ENCODE measurements at regions not wholly inside any gene's neighbourhood (a gene's known extent, or its start where the extent isn't known, plus 50 kb on each side); places are given as distances from the start of the nearest gene placed in this dataset.

- H3K9me3 Mint-ChIP-seq: peaks cover 4% of the 10 kb centered on the region
- H3K27ac Mint-ChIP-seq: no peak overlapping the region
- H3K36me3 Mint-ChIP-seq (ENCODE audit: low read depth): peaks cover 15% of the 10 kb centered on the region
- H3K4me1 Mint-ChIP-seq (ENCODE audit: low read depth): no peaks in the 10 kb centered on the region
- H3K27me3 Mint-ChIP-seq (ENCODE audit: low read depth): no peaks in the 10 kb centered on the region
- no peak overlapping the region for H3K4me3 Mint-ChIP-seq
Measured at GRCh38 chr14:97946240-97946639, 1149.1 kb downstream of the VRK1 start.

- no peak overlapping the region for H3K27ac Mint-ChIP-seq
- no peaks in the 10 kb centered on the region for H3K4me1 Mint-ChIP-seq (ENCODE audit: low read depth)
- H3K4me3 Mint-ChIP-seq: no peak overlapping the region
- H3K27me3 Mint-ChIP-seq (ENCODE audit: low read depth): no peaks in the 10 kb centered on the region
- H3K9me3 Mint-ChIP-seq: peaks cover 2% of the 10 kb centered on the region
- peaks cover 15% of the 10 kb centered on the region for H3K36me3 Mint-ChIP-seq (ENCODE audit: low read depth)
Measured at GRCh38 chr14:97946641-97947040, 1149.5 kb downstream of the VRK1 start.

GRCh38 chr14:97948841-97949240 lies 1151.7 kb downstream of the VRK1 start:
- H3K4me1 Mint-ChIP-seq (ENCODE audit: low read depth): no peaks in the 10 kb centered on the region
- no peaks in the 10 kb centered on the region for H3K9me3 Mint-ChIP-seq
- H3K4me3 Mint-ChIP-seq: no peak overlapping the region
- H3K27ac Mint-ChIP-seq: no peak overlapping the region
- no peaks in the 10 kb centered on the region for H3K27me3 Mint-ChIP-seq (ENCODE audit: low read depth)
- H3K36me3 Mint-ChIP-seq (ENCODE audit: low read depth): peaks cover 13% of the 10 kb centered on the region

- H3K9me3 Mint-ChIP-seq: peaks cover 12% of the 10 kb centered on the region
- no peaks in the 10 kb centered on the region for H3K4me1 Mint-ChIP-seq (ENCODE audit: low read depth)
- H3K27ac Mint-ChIP-seq: no peak overlapping the region
- peaks cover 42% of the 10 kb centered on the region for H3K36me3 Mint-ChIP-seq (ENCODE audit: low read depth)
- H3K27me3 Mint-ChIP-seq (ENCODE audit: low read depth): no peaks in the 10 kb centered on the region
- H3K4me3 Mint-ChIP-seq: no peak overlapping the region
Measured at GRCh38 chr14:97956581-97957340, 1159.6 kb downstream of the VRK1 start.

- no peaks in the 10 kb centered on the region for H3K27me3 Mint-ChIP-seq (ENCODE audit: low read depth)
- no peaks in the 10 kb centered on the region for H3K4me1 Mint-ChIP-seq (ENCODE audit: low read depth)
- H3K27ac Mint-ChIP-seq: no peak overlapping the region
- H3K36me3 Mint-ChIP-seq (ENCODE audit: low read depth): peaks cover 43% of the 10 kb centered on the region
- H3K9me3 Mint-ChIP-seq: peaks cover 12% of the 10 kb centered on the region
- H3K4me3 Mint-ChIP-seq: no peak overlapping the region
Measured at GRCh38 chr14:97959251-97959650, 1162.1 kb downstream of the VRK1 start.

GRCh38 chr14:97960436-97960835 lies 1163.3 kb downstream of the VRK1 start:
- Mint-ChIP-seq H3K27ac (no peak overlapping the region), H3K9me3 (peaks cover 12% of the 10 kb centered on the region), H3K27me3 (ENCODE audit: low read depth) (no peaks in the 10 kb centered on the region), H3K36me3 (ENCODE audit: low read depth) (peaks cover 43% of the 10 kb centered on the region), H3K4me1 (ENCODE audit: low read depth) (no peaks in the 10 kb centered on the region), H3K4me3 (no peak overlapping the region)

GRCh38 chr14:97970222-97970621 lies 1173.0 kb downstream of the VRK1 start:
- Mint-ChIP-seq H3K9me3 (peaks cover 26% of the 10 kb centered on the region), H3K4me3 (no peak overlapping the region), H3K27ac (no peak overlapping the region), H3K27me3 (ENCODE audit: low read depth) (no peaks in the 10 kb centered on the region), H3K4me1 (ENCODE audit: low read depth) (peaks cover 21% of the 10 kb centered on the region), H3K36me3 (ENCODE audit: low read depth) (peaks cover 55% of the 10 kb centered on the region)

- Mint-ChIP-seq H3K27ac (peak overlapping the region; percentile 90), H3K36me3 (ENCODE audit: low read depth) (peaks cover 30% of the 10 kb centered on the region), H3K27me3 (ENCODE audit: low read depth) (no peaks in the 10 kb centered on the region), H3K9me3 (peaks cover 5% of the 10 kb centered on the region), H3K4me3 (peak overlapping the region; percentile 87), H3K4me1 (ENCODE audit: low read depth) (peaks cover 50% of the 10 kb centered on the region)
Measured at GRCh38 chr14:97975216-97975615, 1178.0 kb downstream of the VRK1 start.

- Mint-ChIP-seq H3K9me3 (no peaks in the 10 kb centered on the region), H3K27me3 (ENCODE audit: low read depth) (no peaks in the 10 kb centered on the region), H3K36me3 (ENCODE audit: low read depth) (peaks cover 26% of the 10 kb centered on the region), H3K4me1 (ENCODE audit: low read depth) (peaks cover 46% of the 10 kb centered on the region), H3K27ac (peak overlapping the region; percentile 90), H3K4me3 (peak overlapping the region; percentile 87)
Measured at GRCh38 chr14:97975962-97976361, 1178.8 kb downstream of the VRK1 start.

- Mint-ChIP-seq H3K9me3 (no peaks in the 10 kb centered on the region), H3K27me3 (ENCODE audit: low read depth) (no peaks in the 10 kb centered on the region), H3K36me3 (ENCODE audit: low read depth) (peaks cover 25% of the 10 kb centered on the region), H3K27ac (peak overlapping the region; percentile 90), H3K4me3 (peak overlapping the region; percentile 87), H3K4me1 (ENCODE audit: low read depth) (peaks cover 52% of the 10 kb centered on the region)
Measured at GRCh38 chr14:97976861-97977260, 1179.7 kb downstream of the VRK1 start.

- Mint-ChIP-seq H3K4me3 (peak overlapping the region; percentile 87), H3K9me3 (no peaks in the 10 kb centered on the region), H3K4me1 (ENCODE audit: low read depth) (peaks cover 52% of the 10 kb centered on the region), H3K27me3 (ENCODE audit: low read depth) (no peaks in the 10 kb centered on the region), H3K36me3 (ENCODE audit: low read depth) (peaks cover 21% of the 10 kb centered on the region), H3K27ac (peak overlapping the region; percentile 90)
Measured at GRCh38 chr14:97977651-97978261, 1180.6 kb downstream of the VRK1 start.

GRCh38 chr14:97978341-97978740 lies 1181.2 kb downstream of the VRK1 start:
- peaks cover 17% of the 10 kb centered on the region for H3K36me3 Mint-ChIP-seq (ENCODE audit: low read depth)
- H3K4me1 Mint-ChIP-seq (ENCODE audit: low read depth): peaks cover 52% of the 10 kb centered on the region
- no peaks in the 10 kb centered on the region for H3K27me3 Mint-ChIP-seq (ENCODE audit: low read depth)
- peak overlapping the region; percentile 87 for H3K4me3 Mint-ChIP-seq
- H3K9me3 Mint-ChIP-seq: no peaks in the 10 kb centered on the region
- peak overlapping the region; percentile 90 for H3K27ac Mint-ChIP-seq

GRCh38 chr14:97993508-97994019 lies 1196.4 kb downstream of the VRK1 start:
- peaks cover 11% of the 10 kb centered on the region for H3K36me3 Mint-ChIP-seq (ENCODE audit: low read depth)
- peak overlapping the region; percentile 41 for H3K4me3 Mint-ChIP-seq
- no peaks in the 10 kb centered on the region for H3K27me3 Mint-ChIP-seq (ENCODE audit: low read depth)
- H3K9me3 Mint-ChIP-seq: peaks cover 14% of the 10 kb centered on the region
- peak overlapping the region; percentile 96 for H3K27ac Mint-ChIP-seq
- peaks cover 32% of the 10 kb centered on the region for H3K4me1 Mint-ChIP-seq (ENCODE audit: low read depth)

- Mint-ChIP-seq H3K27me3 (ENCODE audit: low read depth) (no peaks in the 10 kb centered on the region), H3K4me3 (peak overlapping the region; percentile 41), H3K27ac (peak overlapping the region; percentile 96), H3K36me3 (ENCODE audit: low read depth) (peaks cover 11% of the 10 kb centered on the region), H3K4me1 (ENCODE audit: low read depth) (peaks cover 32% of the 10 kb centered on the region), H3K9me3 (peaks cover 14% of the 10 kb centered on the region)
Measured at GRCh38 chr14:97994020-97994531, 1196.9 kb downstream of the VRK1 start.

GRCh38 chr14:97995038-97995437 lies 1197.9 kb downstream of the VRK1 start:
- H3K36me3 Mint-ChIP-seq (ENCODE audit: low read depth): peaks cover 11% of the 10 kb centered on the region
- H3K27ac Mint-ChIP-seq: peak overlapping the region; percentile 96
- peaks cover 10% of the 10 kb centered on the region for H3K9me3 Mint-ChIP-seq
- H3K27me3 Mint-ChIP-seq (ENCODE audit: low read depth): no peaks in the 10 kb centered on the region
- H3K4me3 Mint-ChIP-seq: no peak overlapping the region
- peaks cover 32% of the 10 kb centered on the region for H3K4me1 Mint-ChIP-seq (ENCODE audit: low read depth)

Measured in T-helper 1 cell treated with Interleukin-12 subunit alpha and Interleukin-12 subunit beta and Interleukin-4 antibody, amounts not matched to agents 30 μg/mL and 1 μg/mL, for 36 hours (primary cell).